Stimulated activated CD4-positive, alpha-beta T cell treated with anti-CD3 and anti-CD28 coated beads, Interleukin-4, amount 100 ng/mL, for 48 hours (primary cell): ENCODE measurements at regions not wholly inside any gene's neighbourhood (a gene's known extent, or its start where the extent isn't known, plus 50 kb on each side); places are given as distances from the start of the nearest gene placed in this dataset.
"Not testable (repeated sequence)": the region's sequence is repeated elsewhere in the genome, so short reads cannot be mapped to it uniquely, and the experiment has no call there.

Experiments
- DNase-seq, 2 donors: peaks; one replicate each; pipeline ENCODE4 v3.0.0-alpha.2; 2020; ENCODE audit warnings: low read depth in 2 of 2

DNA sequence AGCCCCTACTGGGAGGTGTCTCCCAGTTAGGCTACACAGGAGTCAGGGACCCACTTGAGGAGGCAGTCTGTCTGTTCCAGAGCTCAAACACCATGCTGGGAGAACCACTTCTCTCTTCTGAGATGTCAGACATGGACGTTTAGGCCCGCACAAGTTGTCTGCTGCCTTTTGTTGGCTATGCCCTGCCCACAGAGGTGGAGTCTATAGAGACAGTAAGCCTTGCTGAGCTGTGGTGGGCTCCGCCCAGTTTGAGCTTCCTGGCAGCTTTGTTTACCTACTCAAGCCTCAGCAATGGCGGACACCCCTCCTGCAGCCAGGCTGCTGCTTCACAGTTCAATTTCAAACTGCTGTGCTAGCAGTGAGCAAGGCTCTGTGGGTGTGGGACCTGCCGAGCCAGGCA lies 88.6 kb upstream of the HAND2 start:
- DNase-seq, result not testable (repeated sequence)

DNA sequence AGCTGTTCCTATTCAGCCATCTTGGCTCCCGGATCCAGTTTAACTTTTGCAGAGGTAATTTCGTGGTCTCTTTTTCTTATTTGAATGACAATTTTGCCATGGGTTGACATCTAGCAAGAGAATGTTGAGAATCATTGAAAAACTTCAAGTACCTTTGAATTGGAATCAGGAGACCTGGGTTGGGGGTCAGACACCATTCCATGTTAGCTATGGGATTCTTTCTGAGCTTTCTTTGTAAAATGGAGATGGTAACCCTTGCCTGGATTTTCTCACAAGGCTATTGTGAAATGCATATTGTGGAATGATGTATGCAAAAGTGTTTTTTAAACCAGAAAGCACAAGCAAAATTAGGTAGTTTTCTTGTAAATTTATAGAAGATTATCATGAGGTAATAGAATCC lies 79.1 kb upstream of the HAND2 start:
- no peak for DNase-seq

DNA sequence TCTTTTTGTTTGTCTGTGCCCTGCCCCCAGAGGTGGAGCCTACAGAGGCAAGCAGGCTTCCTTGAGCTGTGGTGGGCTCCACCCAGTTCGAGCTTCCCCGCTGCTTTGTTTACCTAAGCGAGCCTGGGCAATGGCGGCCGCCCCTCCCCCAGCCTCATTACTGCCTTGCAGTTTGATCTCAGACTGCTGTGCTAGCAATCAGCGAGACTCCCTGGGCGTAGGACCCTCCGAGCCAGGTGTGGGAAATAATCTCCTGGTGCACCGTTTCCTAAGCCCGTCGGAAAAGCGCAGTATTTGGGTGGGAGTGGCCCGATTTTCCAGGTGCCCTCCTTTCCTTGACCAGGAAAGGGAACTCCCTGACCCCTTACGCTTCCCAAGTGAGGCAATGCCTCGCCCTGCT lies 78.6 kb upstream of the HAND2 start:
- not testable (repeated sequence) for DNase-seq

DNA sequence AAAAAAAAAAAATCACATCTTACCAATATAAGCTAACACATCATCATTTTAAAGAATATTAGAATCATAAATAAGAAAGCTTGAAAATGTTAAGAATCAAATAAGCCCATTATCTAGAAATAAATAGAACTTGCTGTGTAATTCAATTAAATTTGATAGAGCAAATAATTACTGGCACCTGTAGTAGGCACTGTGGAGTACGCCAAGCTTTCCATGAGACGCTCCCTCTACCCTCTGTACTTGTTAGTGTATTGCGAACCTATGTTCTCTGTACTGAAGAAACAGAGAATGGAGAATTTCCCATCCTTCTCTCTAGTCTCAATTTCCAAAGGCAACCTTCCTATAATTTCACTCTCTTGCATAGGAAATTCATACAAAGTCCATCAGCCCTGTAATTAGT lies 61.7 kb upstream of the HAND2 start:
- DNase-seq, result no peak

DNA sequence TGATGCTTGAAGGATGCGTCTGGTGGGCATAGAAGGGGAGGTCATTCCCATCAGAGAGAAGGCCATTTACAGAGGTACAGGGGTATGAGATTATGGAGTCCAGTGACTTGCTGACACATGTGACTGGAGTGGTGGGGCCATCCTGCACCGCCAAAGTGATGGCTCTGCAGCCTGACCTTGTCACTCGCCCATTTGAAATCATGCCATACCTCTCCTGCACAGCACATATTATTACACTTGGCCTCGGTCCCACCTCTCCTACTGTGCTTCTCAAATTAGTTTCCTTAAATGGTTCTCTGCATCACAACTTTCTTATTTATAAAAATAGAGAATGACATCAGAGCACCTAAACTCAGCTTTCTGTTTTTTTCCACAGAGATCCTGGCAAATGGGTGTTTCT lies 60.7 kb upstream of the HAND2 start:
- DNase-seq, result no peak

DNA sequence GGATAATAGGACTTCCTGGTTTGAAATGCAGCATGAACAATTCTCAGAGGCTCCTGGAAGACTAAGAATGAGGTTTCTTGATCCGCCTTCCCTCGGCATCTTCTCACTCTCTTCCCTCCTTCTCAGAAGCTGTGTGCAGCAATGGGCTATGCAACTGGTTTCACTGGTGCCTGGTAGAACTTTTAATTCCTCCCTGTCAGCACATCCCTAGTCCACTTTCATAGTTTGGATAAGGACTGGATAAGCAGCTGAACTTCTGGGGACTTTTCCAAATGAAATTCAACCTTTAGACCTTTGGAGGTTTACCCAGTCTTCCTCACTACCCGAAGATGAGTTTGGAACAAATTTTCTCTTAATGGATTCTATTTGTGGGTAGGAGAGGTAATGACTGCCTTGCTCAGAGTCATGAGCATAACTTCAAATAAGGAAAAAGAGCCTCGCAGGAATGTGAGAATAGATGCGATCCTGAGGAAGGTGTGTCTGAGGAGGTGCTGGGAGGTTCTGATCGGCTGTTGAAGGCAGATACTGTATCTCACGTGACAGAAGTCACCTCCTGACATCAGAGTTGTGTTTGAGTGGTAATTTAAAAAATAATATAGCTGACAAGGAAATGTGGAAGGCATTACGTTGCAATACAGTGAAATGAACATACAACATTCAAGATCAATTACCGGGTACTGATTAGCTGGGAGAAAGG lies 56.0 kb upstream of the HAND2 start:
- no peak for DNase-seq

DNA sequence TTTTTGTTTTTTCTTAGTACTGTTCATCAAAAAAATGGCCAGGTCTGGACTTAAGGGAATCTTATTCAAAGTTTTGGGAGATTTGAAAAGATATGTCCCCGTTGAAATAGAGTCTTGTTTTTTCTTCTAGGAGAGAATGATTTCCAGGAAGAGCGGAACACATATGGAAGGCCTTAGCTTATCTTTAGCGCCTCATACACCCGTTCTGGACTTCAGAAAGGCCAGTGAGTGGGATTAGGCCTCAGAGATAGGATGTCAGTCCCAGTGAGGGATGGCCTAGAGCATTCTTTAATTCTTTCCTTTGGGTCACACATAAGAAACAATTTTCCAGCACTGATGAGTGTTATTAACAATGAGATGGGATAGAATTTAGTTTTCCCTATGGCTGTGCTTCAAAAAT lies 54.5 kb upstream of the HAND2 start:
- no peak for DNase-seq
